Left lung (tissue), 4 donors: ENCODE measurements at regions not wholly inside any gene's neighbourhood (a gene's known extent, or its start where the extent isn't known, plus 50 kb on each side); places are given as distances from the start of the nearest gene placed in this dataset.

Experiments
- ATAC-seq: fragments of 200-7000 bp; cut with Tn5 transposase; one replicate; pipeline ENCODE4 v1.9.1; 2020; ENCODE audit warnings: moderate library complexity
- DNase-seq, 4 donors: peaks; one replicate each; pipeline ENCODE4 v3.0.0-alpha.2; 2013 to 2020
- H3K27ac ChIP-seq, 2 donors: fragments of 200-600 bp; sonication (generic) in 1 of 2; one replicate each; pipeline versions ENCODE4 v1.5.0 to v1.8.0; 2020 to 2021
- H3K27me3 ChIP-seq, 2 donors: fragments of 200-600 bp; sonication (generic) in 1 of 2; one replicate each; pipeline versions ENCODE4 v1.5.0 to v1.8.0; 2020 to 2021
- H3K36me3 ChIP-seq, 2 donors: fragments of 200-600 bp; sonication (generic) in 1 of 2; one replicate each; pipeline versions ENCODE4 v1.5.0 to v1.8.0; 2020 to 2021
- H3K4me1 ChIP-seq, 2 donors: fragments of 200-600 bp; one replicate each; pipeline ENCODE4 v1.8.0; 2021
- H3K4me3 ChIP-seq, 2 donors: fragments of 200-600 bp; sonication (generic) in 1 of 2; one replicate each; pipeline versions ENCODE4 v1.5.0 to v1.8.0; 2020 to 2021; ENCODE audit warnings: mild to moderate bottlenecking in 1 of 2
- H3K9me3 ChIP-seq, 2 donors: fragments of 200-600 bp; sonication (generic) in 1 of 2; one replicate each; pipeline versions ENCODE4 v1.5.0 to v1.8.0; 2020 to 2021
- intact Hi-C, 2 donors: fragments of 100-400 bp; cut with DNase I; formaldehyde crosslinking; loops; one replicate each; pipeline versions ENCODE4 v1.11.2 to v1.14.2; 2022
- TF ChIP-seq, protein P1 (sequence below), 2 donors: fragments of 200-600 bp; sonication (generic) in 1 of 2; IDR thresholded peaks; one replicate each; pipeline versions ENCODE4 v1.5.0 to v1.8.0; 2021; ENCODE audit warnings: antibody characterized with exemption in 2 of 2
- donor health status: DM: no; HTN: yes; CAD: no.
- donor health status: DM: no; HTN: no; CAD: no.

DNA sequence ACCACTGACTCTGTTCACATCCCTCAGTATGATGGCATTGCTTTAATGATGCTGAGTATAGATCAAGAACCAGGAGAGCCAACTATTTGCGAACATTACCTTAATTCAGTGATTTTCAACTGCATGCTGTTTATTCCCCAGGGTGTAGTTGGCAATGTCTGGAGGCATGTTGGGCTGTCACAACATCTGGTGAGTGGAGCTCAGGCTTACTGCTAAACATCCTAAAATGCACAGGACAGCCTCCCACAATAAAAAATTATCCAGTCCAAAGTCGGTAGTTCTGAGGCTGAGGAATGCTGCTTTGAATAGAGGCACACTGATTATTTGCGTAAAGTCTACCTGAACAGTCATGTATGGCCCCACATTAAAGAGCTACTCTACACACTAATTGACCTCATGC lies 94.8 kb upstream of the OPRM1 start:
- TF ChIP-seq, protein P1, sequence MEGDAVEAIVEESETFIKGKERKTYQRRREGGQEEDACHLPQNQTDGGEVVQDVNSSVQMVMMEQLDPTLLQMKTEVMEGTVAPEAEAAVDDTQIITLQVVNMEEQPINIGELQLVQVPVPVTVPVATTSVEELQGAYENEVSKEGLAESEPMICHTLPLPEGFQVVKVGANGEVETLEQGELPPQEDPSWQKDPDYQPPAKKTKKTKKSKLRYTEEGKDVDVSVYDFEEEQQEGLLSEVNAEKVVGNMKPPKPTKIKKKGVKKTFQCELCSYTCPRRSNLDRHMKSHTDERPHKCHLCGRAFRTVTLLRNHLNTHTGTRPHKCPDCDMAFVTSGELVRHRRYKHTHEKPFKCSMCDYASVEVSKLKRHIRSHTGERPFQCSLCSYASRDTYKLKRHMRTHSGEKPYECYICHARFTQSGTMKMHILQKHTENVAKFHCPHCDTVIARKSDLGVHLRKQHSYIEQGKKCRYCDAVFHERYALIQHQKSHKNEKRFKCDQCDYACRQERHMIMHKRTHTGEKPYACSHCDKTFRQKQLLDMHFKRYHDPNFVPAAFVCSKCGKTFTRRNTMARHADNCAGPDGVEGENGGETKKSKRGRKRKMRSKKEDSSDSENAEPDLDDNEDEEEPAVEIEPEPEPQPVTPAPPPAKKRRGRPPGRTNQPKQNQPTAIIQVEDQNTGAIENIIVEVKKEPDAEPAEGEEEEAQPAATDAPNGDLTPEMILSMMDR (IDR thresholded peaks at IDR 0.05), result no peak

DNA sequence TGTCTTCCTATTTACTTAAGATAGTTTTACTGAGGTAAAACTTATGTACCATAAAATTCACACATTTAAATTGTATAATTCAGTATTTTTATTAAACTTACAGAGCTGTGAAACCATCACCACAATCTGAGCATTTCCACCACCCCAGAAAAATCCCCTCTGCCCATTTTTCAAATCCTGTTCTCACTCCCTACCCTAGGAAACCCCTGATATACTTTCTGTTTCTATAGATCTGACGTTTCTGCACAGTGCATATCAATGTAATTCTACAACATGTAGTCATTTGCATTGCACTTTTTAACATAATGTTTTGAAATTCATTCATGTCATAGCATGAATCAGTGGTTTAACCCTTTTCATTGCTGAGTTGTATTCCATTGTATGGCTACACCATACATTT lies 96.7 kb upstream of the OPRM1 start:
- peaks cover 0 to 2% of the 10 kb centered on the region in 2 donors for H3K9me3 ChIP-seq
- TF ChIP-seq, protein P1 (IDR thresholded peaks at IDR 0.05), result no peak
- no peak overlapping the region for H3K27ac ChIP-seq
- ATAC-seq (no peak), DNase-seq (no peak)
- no peaks in the 10 kb centered on the region for H3K36me3 ChIP-seq
- no peak overlapping the region for H3K4me3 ChIP-seq
- no peaks in the 10 kb centered on the region for H3K4me1 ChIP-seq
- no peaks in the 10 kb centered on the region for H3K27me3 ChIP-seq
- intact Hi-C loops, result no loop called here

More for the DNA sequence above, 94.8 kb upstream of the OPRM1 start:
- DNase-seq (no peak), ATAC-seq (no peak)
- peaks cover 0 to 2% of the 10 kb centered on the region in 2 donors for H3K9me3 ChIP-seq
- intact Hi-C loops, result no loop called here
- no peaks in the 10 kb centered on the region for H3K27me3 ChIP-seq
- H3K4me3 ChIP-seq, result no peak overlapping the region
- H3K36me3 ChIP-seq, result no peaks in the 10 kb centered on the region
- no peak overlapping the region for H3K27ac ChIP-seq
- no peaks in the 10 kb centered on the region for H3K4me1 ChIP-seq

DNA sequence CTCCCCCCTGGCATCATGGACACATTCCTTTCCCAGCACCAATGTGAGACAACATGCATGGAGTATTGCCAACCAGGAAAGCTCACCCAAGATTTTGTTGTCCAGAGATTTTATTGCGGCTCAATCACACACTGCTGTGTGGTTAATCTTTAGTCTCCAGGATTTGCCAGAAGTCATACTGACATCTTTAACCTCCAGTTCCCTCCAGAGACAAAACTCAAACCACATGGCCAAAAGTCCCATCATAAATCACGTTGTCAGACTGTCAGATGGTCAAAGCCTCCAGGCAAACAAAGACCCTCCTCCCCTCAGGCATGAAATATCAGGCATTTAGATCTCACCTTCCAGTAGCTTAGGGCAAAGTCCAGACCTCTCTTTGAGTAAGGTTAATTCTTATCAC lies 97.3 kb upstream of the OPRM1 start:
- Histone ChIP-seq H3K4me1 (no peaks in the 10 kb centered on the region), H3K27ac (no peak overlapping the region), H3K4me3 (no peak overlapping the region), H3K36me3 (no peaks in the 10 kb centered on the region), H3K9me3 (peaks cover 0 to 2% of the 10 kb centered on the region in 2 donors), H3K27me3 (no peaks in the 10 kb centered on the region)
- DNase-seq, result no peak
- TF ChIP-seq, protein P1 (IDR thresholded peaks at IDR 0.05), result no peak
- no peak for ATAC-seq
- intact Hi-C loops, result no loop called here

DNA sequence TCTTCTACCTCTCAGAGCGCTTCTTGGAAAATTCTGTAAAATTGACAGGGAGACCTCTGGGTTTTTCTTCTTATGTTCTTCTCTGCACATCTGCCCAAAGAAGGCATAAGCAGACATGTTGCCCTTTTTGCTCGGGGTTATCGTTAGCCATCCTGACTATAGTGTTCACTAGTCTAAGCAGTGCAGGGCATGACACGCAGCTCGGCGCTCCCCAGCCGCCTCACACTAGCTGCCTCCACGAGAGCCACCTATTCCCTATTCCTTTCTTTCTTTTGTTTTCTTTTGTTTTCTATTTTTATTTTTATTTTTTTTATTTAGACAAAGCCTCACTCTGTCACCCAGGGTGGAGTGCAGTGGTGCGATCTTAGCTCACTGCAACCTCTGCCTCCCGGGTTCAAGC lies 100.2 kb upstream of the OPRM1 start:
- intact Hi-C loops, result no loop called here
- no peak for ATAC-seq

DNA sequence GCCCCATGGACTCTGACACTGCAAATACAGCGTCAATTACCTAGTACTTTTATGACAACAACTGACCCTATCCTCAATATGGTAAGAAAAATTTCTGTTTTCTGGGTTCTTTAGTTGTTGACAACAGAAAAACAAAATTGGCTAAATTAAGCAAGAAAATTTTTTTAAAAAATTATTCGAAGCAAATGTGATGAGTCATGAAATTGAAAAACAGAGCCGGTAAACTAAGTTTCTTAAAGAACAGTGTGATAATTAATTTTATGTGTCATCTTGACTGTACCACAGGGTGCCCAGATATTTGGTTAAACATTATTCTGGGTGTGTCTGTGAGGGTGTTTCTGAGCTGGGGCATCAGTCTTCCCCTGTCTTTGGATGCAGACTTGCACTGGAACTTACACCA lies 107.6 kb upstream of the OPRM1 start:
- Histone ChIP-seq H3K27ac (no peak overlapping the region), H3K4me3 (no peak overlapping the region), H3K27me3 (no peaks in the 10 kb centered on the region), H3K36me3 (no peaks in the 10 kb centered on the region), H3K4me1 (no peaks in the 10 kb centered on the region), H3K9me3 (no peaks in the 10 kb centered on the region)
- TF ChIP-seq, protein P1 (IDR thresholded peaks at IDR 0.05), result no peak
- no peak for ATAC-seq
- intact Hi-C loops, result no loop called here
- no peak for DNase-seq

More for the DNA sequence above, 100.2 kb upstream of the OPRM1 start:
- DNase-seq, result peak in 1 of 4 donors; percentile 44
- no peaks in the 10 kb centered on the region for H3K4me1 ChIP-seq
- H3K27me3 ChIP-seq, result no peaks in the 10 kb centered on the region
- TF ChIP-seq, protein P1 (IDR thresholded peaks at IDR 0.05), result no peak
- H3K36me3 ChIP-seq, result no peaks in the 10 kb centered on the region
- peaks cover 0 to 2% of the 10 kb centered on the region in 2 donors for H3K9me3 ChIP-seq
- H3K27ac ChIP-seq, result no peak overlapping the region
- H3K4me3 ChIP-seq, result no peak overlapping the region
